Spinal cord (tissue), 9 donors: ENCODE measurements at regions not wholly inside any gene's neighbourhood (a gene's known extent, or its start where the extent isn't known, plus 50 kb on each side); places are given as distances from the start of the nearest gene placed in this dataset.

ENCODE experiments used
- DNase-seq, 6 donors: peaks; one replicate each; pipeline versions ENCODE4 v3.0.0 to v3.0.0-alpha.2; 2013 to 2015; ENCODE audit warnings: low spot score in 6 of 6, low read depth in 4 of 6
- H3K27ac ChIP-seq: one replicate; pipeline ENCODE4 v1.5.1; 2013; ENCODE audit warnings: low read depth, low read length, control low read depth
- H3K27me3 ChIP-seq: one replicate; pipeline ENCODE4 v1.6.1; 2013; ENCODE audit warnings: low read length; ENCODE audit not compliant: control insufficient read depth, insufficient read depth
- H3K36me3 ChIP-seq: one replicate; pipeline ENCODE4 v1.6.1; 2013; ENCODE audit warnings: low read length; ENCODE audit not compliant: control insufficient read depth, insufficient read depth
- H3K4me1 ChIP-seq: one replicate; pipeline ENCODE4 v1.6.1; 2013; ENCODE audit warnings: low read length; ENCODE audit not compliant: control insufficient read depth, insufficient read depth
- H3K4me3 ChIP-seq: one replicate; pipeline ENCODE4 v1.5.1; 2013; ENCODE audit warnings: low read depth, low read length, control low read depth
- H3K9me3 ChIP-seq: one replicate; pipeline ENCODE4 v1.6.1; 2013; ENCODE audit warnings: low read length; ENCODE audit not compliant: control insufficient read depth, insufficient read depth
- WGBS: methylation state at CpG from one replicate; pipeline ENCODE4 v1.1.5; 2013; ENCODE audit warnings: missing lambda C conversion rate; ENCODE audit not compliant: insufficient coverage; 5-methylcytosine and 5-hydroxymethylcytosine counted together
- donor health status: healthy.

GRCh38 chr18:22549260-22549937 is 131.7 kb upstream of the CTAGE1 start:
- WGBS = 85% methylated on average over 6 of the region's 6 CpGs
- no peak overlapping the region for H3K27ac ChIP-seq
- H3K27me3 ChIP-seq = no peaks in the 10 kb centered on the region
- no peaks in the 10 kb centered on the region for H3K9me3 ChIP-seq
- no peak overlapping the region for H3K4me3 ChIP-seq
- H3K36me3 ChIP-seq = no peaks in the 10 kb centered on the region
- no peaks in the 10 kb centered on the region for H3K4me1 ChIP-seq
- no peak for DNase-seq

- WGBS = no CpG with 5 or more reads among the region's 2 CpGs
- no peak overlapping the region for H3K4me3 ChIP-seq
These were observed 132.7 kb upstream of the CTAGE1 start for GRCh38 chr18:22550366-22550765.

GRCh38 chr18:22550861-22551260 is 133.1 kb upstream of the CTAGE1 start:
- no peaks in the 10 kb centered on the region for H3K9me3 ChIP-seq
- no peak overlapping the region for H3K4me3 ChIP-seq
- no peaks in the 10 kb centered on the region for H3K4me1 ChIP-seq
- no peaks in the 10 kb centered on the region for H3K36me3 ChIP-seq
- DNase-seq = no peak
- 100% methylated on average over 1 of the region's 1 CpG for WGBS
- no peaks in the 10 kb centered on the region for H3K27me3 ChIP-seq
- no peak overlapping the region for H3K27ac ChIP-seq

More at GRCh38 chr18:22550366-22550765, 132.7 kb upstream of the CTAGE1 start:
- no peaks in the 10 kb centered on the region for H3K27me3 ChIP-seq
- H3K36me3 ChIP-seq = no peaks in the 10 kb centered on the region
- H3K9me3 ChIP-seq = no peaks in the 10 kb centered on the region
- H3K4me1 ChIP-seq = no peaks in the 10 kb centered on the region
- H3K27ac ChIP-seq = no peak overlapping the region
- DNase-seq = no peak

- Histone ChIP-seq H3K27ac (no peak overlapping the region), H3K27me3 (no peaks in the 10 kb centered on the region), H3K4me1 (no peaks in the 10 kb centered on the region), H3K4me3 (no peak overlapping the region), H3K36me3 (no peaks in the 10 kb centered on the region), H3K9me3 (no peaks in the 10 kb centered on the region)
- DNase-seq = no peak
- WGBS = 67% methylated on average over 1 of the region's 5 CpGs
These were observed 133.9 kb upstream of the CTAGE1 start for GRCh38 chr18:22551536-22552151.

- DNase-seq = no peak
- 86% methylated on average over 1 of the region's 3 CpGs for WGBS
These were observed 134.5 kb upstream of the CTAGE1 start for GRCh38 chr18:22552254-22552653.

GRCh38 chr18:22552899-22553460 is 135.3 kb upstream of the CTAGE1 start:
- no peak for DNase-seq
- Histone ChIP-seq H3K4me1 (no peaks in the 10 kb centered on the region), H3K9me3 (no peaks in the 10 kb centered on the region), H3K27me3 (peaks cover 7% of the 10 kb centered on the region), H3K36me3 (no peaks in the 10 kb centered on the region), H3K4me3 (no peak overlapping the region), H3K27ac (no peak overlapping the region)
- 100% methylated on average over 2 of the region's 3 CpGs for WGBS

More at GRCh38 chr18:22552254-22552653, 134.5 kb upstream of the CTAGE1 start:
- Histone ChIP-seq H3K36me3 (no peaks in the 10 kb centered on the region), H3K4me1 (no peaks in the 10 kb centered on the region), H3K4me3 (no peak overlapping the region), H3K27ac (no peak overlapping the region), H3K9me3 (no peaks in the 10 kb centered on the region), H3K27me3 (peaks cover 2% of the 10 kb centered on the region)

- H3K4me1 ChIP-seq = peaks cover 14% of the 10 kb centered on the region
- H3K4me3 ChIP-seq = no peak overlapping the region
- WGBS = 89% methylated on average over 5 of the region's 8 CpGs
- no peak overlapping the region for H3K27ac ChIP-seq
- no peaks in the 10 kb centered on the region for H3K9me3 ChIP-seq
- H3K27me3 ChIP-seq = peaks cover 35% of the 10 kb centered on the region
- peak in 1 of 6 donors; percentile 47 for DNase-seq
- no peaks in the 10 kb centered on the region for H3K36me3 ChIP-seq
These were observed 138.8 kb upstream of the CTAGE1 start for GRCh38 chr18:22556222-22557167.

- DNase-seq = no peak
- WGBS = 69% methylated on average over 11 of the region's 12 CpGs
These were observed 139.6 kb upstream of the CTAGE1 start for GRCh38 chr18:22557168-22557941.

GRCh38 chr18:22558945-22559385 is 141.2 kb upstream of the CTAGE1 start:
- WGBS = under 1% methylated on average over 24 of the region's 28 CpGs
- H3K27ac ChIP-seq = no peak overlapping the region
- peaks cover 14% of the 10 kb centered on the region for H3K4me1 ChIP-seq
- peak overlapping the region; percentile 38 for H3K4me3 ChIP-seq
- DNase-seq = peak in 2 of 6 donors; percentile 45 to 57
- H3K36me3 ChIP-seq = no peaks in the 10 kb centered on the region
- no peaks in the 10 kb centered on the region for H3K9me3 ChIP-seq
- H3K27me3 ChIP-seq = peaks cover 50% of the 10 kb centered on the region

More at GRCh38 chr18:22557168-22557941, 139.6 kb upstream of the CTAGE1 start:
- peaks cover 40% of the 10 kb centered on the region for H3K27me3 ChIP-seq
- no peaks in the 10 kb centered on the region for H3K36me3 ChIP-seq
- H3K4me3 ChIP-seq = no peak overlapping the region
- peaks cover 14% of the 10 kb centered on the region for H3K4me1 ChIP-seq
- H3K9me3 ChIP-seq = no peaks in the 10 kb centered on the region
- no peak overlapping the region for H3K27ac ChIP-seq
